ENCODE measurements at regions not wholly inside any gene's neighbourhood (a gene's known extent, or its start where the extent isn't known, plus 50 kb on each side); places are given as distances from the start of the nearest gene placed in this dataset.
"Not testable (repeated sequence)": the region's sequence is repeated elsewhere in the genome, so short reads cannot be mapped to it uniquely, and the experiment has no call there.

DNA sequence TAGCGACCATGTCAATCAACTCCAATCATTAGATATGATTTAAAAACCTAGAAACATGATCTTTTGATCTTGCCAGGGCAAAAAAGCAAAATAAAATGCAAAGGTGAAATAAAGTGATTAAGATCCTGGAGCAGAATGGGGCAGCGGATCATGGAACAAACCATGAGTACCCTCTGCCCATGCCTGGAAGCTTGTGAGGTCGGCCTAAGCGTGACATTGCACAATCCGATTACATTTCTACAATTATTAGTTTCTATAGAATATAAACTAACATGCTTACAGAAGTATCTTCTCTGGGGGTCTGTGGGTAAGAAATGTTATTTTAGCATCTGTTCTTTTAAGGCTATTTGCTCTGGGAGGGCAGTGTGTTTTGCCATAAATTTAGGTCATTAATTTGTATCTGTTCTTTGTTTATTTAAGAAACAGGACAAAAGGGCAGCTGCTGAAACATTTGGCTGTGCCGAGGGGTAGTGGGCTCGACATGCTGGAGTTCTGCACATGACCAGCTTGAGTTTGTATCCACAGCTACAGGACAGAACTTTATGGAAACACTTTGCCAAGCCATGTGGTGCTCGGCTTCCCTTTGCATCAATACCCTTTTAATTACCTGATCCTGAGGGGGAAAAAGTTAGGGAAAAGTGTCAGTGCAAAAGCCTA is 55.9 kb downstream of the ZBTB18 start:
- DNase-seq, result peak; percentile 51

DNA sequence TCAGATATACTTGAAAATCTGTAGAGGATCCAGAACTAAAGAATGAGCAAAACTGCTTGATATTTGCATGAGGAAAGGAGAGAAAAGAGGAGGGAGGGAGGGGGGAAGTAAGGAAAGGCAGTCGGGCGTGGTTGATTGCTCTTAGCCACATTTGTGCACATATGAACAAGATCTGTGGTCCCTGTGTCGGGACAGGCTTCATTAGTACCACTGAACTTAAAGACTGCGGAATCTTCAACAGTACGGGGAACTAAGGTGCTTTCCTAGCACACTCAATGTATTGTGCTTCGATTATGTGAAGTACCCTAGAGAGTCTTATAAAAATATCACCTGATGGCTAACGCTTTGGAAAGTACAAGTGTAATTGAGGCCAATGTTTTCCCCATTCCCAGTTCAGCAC is 59.9 kb downstream of the ZBTB18 start:
- no peak for DNase-seq

DNA sequence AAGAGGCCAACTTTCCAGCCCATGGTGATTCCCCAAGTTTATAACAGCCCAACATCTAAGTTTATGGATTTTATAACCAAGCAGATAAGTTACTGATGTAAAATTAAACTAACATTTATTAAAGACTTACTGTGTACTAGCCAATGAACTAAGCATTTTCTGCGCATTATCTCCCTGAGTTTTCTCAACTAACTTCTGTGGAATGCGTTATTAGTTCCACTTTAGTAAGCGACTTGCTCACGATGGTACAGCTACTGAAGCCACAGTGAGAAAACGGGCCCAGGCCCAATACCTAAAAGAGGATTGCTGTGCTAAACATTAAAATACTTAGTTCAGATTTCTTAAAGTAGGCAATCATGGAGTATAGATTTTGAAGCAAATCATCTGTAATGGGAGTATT is 61.0 kb downstream of the ZBTB18 start:
- DNase-seq, result no peak

DNA sequence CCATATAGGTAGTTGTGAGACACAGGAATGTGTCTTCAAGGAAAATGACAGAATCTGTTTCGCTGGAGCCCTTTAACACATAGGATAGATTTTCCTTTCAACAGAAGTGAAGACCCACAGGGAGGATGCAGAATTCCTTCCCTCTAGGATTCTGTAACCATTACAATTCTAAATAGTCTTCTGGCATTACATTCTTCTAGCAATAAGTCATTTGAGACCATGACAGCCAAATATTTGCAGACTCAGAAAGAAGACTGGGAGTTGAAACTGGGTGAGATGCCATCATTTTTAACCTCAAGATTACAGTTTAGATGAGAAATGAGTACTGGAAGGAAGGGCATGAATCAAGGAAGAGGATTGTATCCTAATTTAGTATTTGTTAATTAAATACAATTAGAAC is 61.6 kb downstream of the ZBTB18 start:
- no peak for DNase-seq

DNA sequence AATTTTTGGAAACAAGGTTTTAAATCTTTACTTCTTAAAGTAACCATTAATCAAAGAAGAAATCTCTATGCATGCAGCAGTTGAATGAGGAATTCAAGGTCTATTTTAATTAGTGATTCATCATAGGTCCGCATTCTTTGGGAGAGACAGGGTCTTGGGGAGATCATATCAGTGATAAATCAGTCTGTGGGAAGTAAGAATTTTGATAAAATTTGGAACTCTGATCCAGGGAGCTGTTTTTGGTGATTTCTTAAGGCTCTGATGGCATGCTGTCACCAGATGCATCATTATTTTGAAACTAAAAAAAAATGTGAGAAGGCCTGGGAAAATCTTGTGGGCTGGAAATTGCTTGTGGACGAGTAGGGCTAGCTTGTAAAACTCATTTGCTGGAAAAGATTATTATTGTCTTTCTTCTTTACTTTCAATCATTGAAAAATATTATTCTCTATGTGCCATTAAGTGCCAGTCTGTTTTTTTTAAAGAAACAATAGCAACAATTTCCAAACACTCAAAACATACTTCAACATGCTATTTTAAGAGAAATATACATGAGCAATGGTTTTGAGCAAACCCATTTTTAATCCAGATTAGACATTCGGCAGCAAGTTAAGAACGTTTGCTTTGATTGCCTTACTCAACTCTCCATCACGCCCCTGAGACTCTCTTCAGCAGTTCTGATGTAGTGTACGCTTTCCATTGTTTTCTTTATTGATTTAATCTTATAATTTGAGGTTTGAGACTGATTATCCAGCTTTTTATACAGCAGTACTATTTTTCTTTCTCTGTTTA is 62.6 kb downstream of the ZBTB18 start:
- no peak for DNase-seq

DNA sequence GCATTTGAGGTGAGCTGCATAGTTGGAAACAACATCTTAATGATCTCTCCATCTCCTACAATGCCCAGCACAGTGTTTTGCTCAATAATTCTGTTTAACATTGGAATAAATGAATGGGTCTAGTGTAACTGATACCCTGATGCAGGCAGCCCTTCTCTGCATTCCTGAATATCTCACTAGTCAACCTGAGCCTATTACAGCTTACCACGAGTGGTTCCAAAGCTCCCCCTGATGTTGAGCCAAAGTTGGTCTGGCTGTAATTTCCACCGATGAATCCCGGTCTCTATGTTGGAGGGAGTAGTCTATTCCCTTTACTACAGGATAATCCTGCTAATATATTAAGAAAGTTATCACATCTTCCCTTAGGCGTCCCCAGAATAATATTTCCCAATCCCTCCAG is 63.8 kb downstream of the ZBTB18 start:
- DNase-seq, result no peak

DNA sequence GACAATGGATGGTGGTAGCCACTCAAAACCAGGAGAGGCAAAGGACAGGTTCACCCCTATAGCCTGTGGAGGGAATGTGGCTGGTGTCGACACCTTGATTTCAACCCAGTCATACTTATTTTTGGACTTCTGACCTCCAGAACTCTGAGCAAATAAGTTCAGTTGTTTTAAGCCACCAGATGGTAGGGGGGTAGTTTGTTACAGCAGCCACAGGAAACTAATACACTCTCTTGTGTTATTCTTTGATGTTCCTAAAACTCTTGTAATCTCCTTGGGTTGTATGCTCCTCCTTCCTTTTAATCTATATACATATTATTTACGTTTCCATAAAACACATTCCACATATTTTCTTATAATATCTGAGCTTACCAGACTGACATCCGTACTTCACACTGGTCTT is 65.9 kb downstream of the ZBTB18 start:
- no peak for DNase-seq

DNA sequence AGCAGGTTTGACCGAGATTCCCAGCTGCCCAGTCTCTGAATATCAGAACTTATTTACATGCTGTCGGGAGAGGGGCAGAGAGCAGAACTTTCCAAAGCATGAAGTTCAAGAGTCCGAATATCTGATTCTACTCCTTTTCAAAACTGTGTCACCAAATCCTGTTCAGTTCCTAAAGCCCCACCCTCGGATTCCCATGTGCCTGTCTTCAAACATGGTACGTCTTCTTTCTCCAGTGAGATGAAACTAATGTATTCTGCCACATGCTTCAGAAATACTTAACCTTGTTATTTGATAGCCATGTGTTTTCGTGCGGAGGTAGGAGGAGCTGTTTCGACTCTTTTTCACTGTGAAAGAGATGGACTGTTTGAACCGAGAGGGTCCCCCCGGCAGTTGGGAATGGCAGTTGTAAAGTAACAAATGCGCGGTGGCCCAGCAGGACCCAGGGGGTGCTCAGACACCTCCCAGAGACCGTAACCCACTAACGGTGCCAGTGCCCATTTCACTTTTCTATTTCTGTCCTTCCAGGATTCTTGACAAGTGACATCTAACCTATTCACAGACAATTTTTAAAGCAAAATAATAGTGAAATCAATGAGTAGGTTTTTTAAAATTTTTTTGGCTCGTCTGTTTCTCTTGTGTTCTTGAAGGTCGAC is 67.2 kb downstream of the ZBTB18 start:
- no peak for DNase-seq

- no peak for DNase-seq
Measured at GRCh38 chr1:244128591-244129383, 77.7 kb downstream of the ZBTB18 start.

GRCh38 chr1:244137276-244137675 is 86.2 kb downstream of the ZBTB18 start:
- DNase-seq, result no peak

- DNase-seq, result no peak
Measured at GRCh38 chr1:244137725-244138124, 86.6 kb downstream of the ZBTB18 start.

DNA sequence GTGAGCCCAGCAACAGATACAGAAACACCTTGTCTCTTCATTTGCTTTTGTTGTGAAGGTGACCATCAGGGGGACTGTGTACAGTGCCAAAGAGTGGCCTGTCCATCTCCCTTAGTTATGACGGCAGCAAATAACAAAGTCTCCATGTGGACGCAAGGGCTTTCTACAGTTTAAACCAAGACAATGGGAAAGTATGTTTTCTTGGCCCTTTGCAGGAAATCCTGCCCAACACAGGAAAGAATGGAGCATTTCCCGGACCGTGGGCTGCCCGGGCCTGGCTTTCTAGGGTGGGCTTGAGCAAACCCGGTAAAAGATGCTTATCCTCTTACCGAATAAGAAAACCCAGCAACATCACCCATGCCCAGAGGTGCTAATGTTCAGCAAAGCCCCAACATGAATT is 87.3 kb downstream of the ZBTB18 start:
- no peak for DNase-seq

DNA sequence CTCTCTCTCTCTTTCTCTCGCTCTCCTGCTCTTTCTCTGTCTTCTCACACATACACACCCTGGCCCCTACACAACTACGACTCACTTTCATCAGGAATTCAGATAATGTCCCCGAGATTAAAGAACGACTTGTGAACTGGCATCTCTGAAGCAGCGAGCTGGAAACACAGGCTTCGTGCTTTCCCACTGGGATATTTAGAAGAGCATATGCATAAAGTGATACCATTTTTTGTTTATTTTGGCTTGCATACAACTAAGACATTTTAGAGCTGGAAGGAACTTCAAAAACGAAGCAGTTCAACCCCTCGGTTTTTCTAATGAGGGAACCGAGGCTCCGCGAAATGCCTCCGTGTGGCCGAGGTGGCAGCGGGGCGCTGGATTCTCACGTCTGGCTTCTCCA is 88.6 kb downstream of the ZBTB18 start:
- no peak for DNase-seq

DNA sequence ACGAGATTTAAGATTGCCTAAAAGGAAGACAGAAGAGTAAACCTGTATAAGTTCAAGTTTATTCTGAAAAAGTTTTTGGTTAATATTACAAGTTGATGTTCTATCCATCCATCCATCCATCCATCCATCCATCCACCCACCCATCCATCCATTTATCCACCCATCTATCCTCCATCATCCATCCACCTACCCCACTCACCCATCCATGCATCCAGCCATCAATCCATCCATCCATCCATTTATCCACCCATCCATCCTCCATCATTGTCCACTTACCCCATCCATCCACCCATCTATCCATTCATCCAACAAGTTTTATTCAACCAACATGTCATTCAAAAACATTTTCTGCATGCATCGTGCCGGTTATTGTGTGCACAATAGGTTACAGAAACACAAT is 89.3 kb downstream of the ZBTB18 start:
- no peak for DNase-seq

- DNase-seq, result no peak
Measured at GRCh38 chr1:244144053-244144452, 93.0 kb downstream of the ZBTB18 start.

- no peak for DNase-seq
Measured at GRCh38 chr1:244150071-244150470, 99.0 kb downstream of the ZBTB18 start.

- DNase-seq, result no peak
Measured at GRCh38 chr1:244150665-244151064, 99.6 kb downstream of the ZBTB18 start.

DNA sequence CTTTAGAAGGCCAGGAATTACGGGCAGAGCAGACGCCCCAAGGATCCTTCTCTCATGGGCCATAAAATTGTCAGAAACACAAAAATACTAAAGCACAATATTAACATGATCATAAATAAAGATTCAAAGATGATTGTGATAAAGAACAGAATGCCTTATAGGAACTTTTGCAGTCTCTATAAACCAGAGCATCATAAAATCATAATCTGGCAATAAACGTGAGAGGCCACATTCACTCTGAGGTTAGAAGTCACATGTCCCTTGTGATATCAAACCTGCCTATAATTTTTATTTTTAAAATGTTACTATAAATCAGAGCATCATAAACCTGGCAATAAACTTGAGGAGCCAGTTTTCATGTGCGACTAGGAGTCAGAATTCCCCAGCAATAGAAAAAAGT is 100.5 kb downstream of the ZBTB18 start:
- no peak for DNase-seq

DNA sequence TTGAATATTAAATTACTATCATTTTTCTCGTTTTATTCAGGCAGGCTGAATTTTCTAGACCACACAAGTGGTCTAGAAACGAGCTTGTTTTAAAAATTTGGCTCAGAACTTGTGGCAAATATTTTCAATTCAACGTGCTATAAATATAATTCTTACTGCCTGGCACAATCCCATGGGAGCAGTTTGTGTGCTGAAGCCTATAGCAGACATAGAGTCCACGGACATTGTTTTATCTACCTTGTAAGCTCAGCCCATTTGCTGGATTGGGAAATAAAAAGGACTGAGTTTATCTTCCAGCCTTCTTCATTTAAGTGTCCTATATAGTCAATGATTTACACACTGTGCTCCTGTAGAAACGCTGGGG is 103.4 kb downstream of the ZBTB18 start:
- DNase-seq, result no peak

DNA sequence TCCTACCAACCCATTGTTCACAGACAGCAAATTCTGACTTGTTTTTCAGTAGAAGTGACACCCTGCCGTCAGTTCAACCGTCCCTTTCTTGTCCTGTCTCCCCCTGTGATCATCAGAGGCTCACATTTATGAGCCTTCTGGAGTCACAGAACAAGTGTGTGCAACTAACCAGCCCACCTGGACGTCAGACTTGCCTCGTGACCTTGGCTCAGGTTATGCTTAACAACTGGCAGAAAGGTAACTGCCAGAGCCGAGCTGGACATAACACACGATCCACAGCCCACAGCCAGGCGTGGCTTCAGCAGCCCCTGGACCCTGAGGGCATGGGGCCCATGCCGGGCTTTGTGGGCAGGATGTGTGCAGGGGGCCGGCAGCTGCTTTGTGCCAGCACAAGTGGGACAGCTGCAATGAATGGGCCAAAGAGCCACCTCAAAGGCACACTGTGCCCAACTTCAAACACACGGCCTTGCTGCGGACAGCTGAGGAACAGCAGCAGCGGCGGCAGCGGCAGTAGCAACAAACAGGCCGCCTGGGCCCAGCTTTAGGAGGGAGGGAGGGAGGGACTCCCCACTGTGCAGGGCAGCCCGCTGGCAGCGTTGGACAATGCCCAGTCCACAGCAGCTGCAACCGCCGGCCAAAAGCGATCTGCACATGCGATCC is 103.9 kb downstream of the ZBTB18 start:
- DNase-seq, result no peak

DNA sequence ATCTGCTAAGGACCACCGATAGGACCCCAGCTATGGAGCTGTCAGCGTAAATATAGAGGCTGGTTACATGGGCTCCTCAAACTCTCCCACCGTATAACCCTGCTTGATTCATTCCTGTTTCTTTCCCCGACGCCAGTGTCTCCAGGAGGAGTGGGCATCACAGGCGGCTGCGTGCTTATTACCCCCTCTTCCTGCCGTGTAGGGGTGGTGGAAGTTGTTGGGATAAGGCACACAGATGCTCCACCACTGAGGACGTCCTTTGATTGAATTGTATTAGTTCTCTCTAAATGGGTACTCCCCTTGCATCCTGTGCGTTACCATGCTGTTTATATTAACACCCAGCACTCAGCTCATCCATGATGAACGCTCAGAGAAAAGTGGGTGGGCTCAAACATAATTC is 104.6 kb downstream of the ZBTB18 start:
- no peak for DNase-seq

DNA sequence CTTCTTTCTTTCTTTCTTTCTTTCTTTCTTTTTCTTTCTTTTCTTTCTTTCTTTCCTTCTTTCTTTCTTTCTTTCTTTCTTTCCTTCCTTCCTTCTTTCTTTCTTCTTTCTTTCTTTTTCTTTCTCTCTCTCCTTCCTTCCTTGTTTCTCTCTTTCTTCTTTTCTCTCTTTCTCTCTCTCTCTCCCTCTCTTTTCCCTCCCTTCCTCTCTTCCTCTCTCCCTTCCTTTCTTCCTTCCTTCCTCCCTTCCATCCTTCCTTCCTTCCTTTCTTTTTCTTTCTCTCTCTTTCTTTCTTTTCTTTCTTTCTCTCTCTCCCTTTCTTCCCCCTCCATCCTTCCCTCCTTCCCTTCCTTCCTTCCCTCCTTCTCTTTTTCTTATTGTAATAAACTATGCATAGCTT is 105.5 kb downstream of the ZBTB18 start:
- not testable (repeated sequence) for DNase-seq
